Fibroblast of lung (primary cell): ENCODE measurements at regions not wholly inside any gene's neighbourhood (a gene's known extent, or its start where the extent isn't known, plus 50 kb on each side); places are given as distances from the start of the nearest gene placed in this dataset.
"Not testable (repeated sequence)": the region's sequence is repeated elsewhere in the genome, so short reads cannot be mapped to it uniquely, and the experiment has no call there.

Source experiments
- EZH2 ChIP-seq: IDR thresholded peaks from 2 replicates; pipeline ENCODE4 v1.5.1; 2012; ENCODE audit warnings: low read length, control low read depth, mild to moderate bottlenecking; ENCODE audit errors: missing control alignments
- TF ChIP-seq, protein P1 (sequence below), 2 donors: IDR thresholded peaks in 1 of 2; conservative IDR thresholded peaks in 1 of 2; 1 replicate in 1 of 2; 2 replicates in 1 of 2; pipeline ENCODE4 v1.5.1; 2011 to 2012; ENCODE audit warnings: low read length in 2 of 2, control low read depth in 1 of 2, inconsistent platforms in 1 of 2, low read depth in 1 of 2, mild to moderate bottlenecking in 1 of 2

- TF ChIP-seq EZH2, result not testable (repeated sequence)
- TF ChIP-seq, protein P1, sequence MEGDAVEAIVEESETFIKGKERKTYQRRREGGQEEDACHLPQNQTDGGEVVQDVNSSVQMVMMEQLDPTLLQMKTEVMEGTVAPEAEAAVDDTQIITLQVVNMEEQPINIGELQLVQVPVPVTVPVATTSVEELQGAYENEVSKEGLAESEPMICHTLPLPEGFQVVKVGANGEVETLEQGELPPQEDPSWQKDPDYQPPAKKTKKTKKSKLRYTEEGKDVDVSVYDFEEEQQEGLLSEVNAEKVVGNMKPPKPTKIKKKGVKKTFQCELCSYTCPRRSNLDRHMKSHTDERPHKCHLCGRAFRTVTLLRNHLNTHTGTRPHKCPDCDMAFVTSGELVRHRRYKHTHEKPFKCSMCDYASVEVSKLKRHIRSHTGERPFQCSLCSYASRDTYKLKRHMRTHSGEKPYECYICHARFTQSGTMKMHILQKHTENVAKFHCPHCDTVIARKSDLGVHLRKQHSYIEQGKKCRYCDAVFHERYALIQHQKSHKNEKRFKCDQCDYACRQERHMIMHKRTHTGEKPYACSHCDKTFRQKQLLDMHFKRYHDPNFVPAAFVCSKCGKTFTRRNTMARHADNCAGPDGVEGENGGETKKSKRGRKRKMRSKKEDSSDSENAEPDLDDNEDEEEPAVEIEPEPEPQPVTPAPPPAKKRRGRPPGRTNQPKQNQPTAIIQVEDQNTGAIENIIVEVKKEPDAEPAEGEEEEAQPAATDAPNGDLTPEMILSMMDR (conservative IDR thresholded peaks at IDR 0.05 in 1 of 2, IDR thresholded peaks at IDR 0.05 in 1 of 2; ENCODE audit: low read depth in 1 of 2, low read length in 2 of 2), result not testable (repeated sequence)
These were observed 213.3 kb downstream of the PTGER3 start for GRCh38 chr1:70834365-70834764.
